ENCODE measurements at regions not wholly inside any gene's neighbourhood (a gene's known extent, or its start where the extent isn't known, plus 50 kb on each side); places are given as distances from the start of the nearest gene placed in this dataset.

DNA sequence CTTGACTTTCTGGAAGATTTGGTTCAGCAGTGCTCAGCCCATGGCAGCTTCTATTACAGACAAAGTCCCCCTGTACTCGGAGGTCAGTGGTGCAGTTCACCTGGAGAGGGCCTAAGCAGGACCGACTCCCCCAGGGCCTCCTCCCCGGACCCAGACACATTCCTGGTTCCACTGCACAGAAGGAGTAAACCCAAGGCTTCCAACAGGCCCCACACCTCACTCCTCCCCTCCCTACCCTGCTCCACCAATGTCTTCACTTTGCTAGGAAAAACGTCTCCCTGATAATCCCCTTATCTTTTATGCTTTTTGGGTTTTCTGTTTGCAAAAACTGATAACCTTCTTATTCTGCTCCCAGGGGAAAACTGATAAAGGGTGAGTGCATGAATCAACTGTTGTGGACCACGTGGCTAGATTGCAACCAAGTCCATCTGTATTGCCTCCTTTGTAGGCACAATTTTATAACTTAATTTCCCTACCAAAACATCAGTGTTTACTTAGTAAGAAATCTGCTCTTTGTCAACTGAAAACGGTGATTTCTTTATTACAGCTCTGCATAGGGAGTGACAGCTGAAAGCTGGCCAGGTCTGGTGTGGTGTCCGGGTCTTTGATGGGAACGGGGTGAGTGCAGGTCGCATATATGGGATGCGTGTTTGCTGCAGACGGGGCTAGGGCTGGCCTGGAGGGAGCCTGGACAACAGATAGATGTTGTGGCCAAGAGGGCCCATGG lies 202.5 kb downstream of the GLI2 start:
- Histone ChIP-seq H3K4me2 (peak overlapping the region; percentile 89), H3K4me1 (peaks cover 94% of the 10 kb centered on the region), H3K4me3 (no peak overlapping the region), H3K9me3 (no peaks in the 10 kb centered on the region), H3K27ac (peak overlapping the region; percentile 97 to 98)
- CTCF ChIA-PET = interaction anchor here (5.2 kb wide), 1 partner anchor 133 kb away, joined by 23 read pairs; no protein-coding TSS in a partner anchor
- FAIRE-seq = no peak
- POLR2A ChIA-PET = no interaction called here
- no peak for ATAC-seq
- peak in 1 of 2 experiments; percentile 35 for DNase-seq (ENCODE audit: low read depth in 1 of 2, low spot score in 1 of 2)
- WGBS (ENCODE audit: missing lambda C conversion rate) = 21% methylated on average over 11 of the region's 11 CpGs
- TF ChIP-seq PHF8 (IDR thresholded peaks at IDR 0.05; ENCODE audit: borderline replicate concordance, low read depth) = no peak
- TF ChIP-seq EHF (CRISPR knock-in tag; IDR thresholded peaks at IDR 0.05) = no peak
- TF ChIP-seq, protein P1, sequence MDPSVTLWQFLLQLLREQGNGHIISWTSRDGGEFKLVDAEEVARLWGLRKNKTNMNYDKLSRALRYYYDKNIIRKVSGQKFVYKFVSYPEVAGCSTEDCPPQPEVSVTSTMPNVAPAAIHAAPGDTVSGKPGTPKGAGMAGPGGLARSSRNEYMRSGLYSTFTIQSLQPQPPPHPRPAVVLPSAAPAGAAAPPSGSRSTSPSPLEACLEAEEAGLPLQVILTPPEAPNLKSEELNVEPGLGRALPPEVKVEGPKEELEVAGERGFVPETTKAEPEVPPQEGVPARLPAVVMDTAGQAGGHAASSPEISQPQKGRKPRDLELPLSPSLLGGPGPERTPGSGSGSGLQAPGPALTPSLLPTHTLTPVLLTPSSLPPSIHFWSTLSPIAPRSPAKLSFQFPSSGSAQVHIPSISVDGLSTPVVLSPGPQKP (IDR thresholded peaks at IDR 0.05; ENCODE audit: low read depth, low read length) = no peak
- 0 out of 2 replicates have a peak, but pooled peaks have one; percentile 14 for TF ChIP-seq HOXB13 (CRISPR knock-in tag; IDR thresholded peaks at IDR 0.05; ENCODE audit: low read depth)
- TF ChIP-seq EHMT2 (IDR thresholded peaks at IDR 0.05; ENCODE audit: low read depth) = no peak

DNA sequence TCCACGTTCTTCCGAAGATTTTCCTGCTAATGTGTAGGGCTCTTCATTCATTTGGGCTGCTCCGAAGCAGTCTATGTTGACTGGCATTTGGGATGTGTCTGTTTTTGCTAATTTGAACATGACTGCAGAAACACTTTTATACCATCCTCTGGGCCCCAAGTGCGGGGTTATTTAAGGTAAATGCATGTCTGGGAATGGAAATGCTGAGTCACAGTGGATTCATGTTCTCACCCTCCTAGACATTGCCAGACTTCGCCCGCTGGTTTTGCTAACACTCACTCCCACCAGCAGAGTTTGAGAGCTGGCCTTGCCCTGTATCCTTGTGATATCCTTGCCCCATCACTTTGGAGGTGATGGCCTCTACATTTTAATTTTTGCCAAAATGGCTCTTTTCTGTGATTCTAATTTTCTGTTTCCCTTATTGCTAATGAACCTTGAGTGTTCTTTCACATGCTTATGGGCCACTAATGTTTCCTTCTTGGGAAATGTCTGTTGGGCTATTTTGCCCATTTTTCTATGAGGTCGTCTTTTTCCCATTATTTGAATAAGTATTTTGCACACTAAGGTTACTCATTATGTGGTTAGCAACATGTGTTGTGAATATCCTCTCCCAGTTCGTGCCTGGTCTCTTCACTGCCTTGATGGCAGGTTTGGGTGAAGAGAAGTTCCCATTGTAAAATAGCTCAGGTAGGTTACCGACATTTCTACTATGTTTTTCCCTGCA lies 204.1 kb downstream of the GLI2 start:
- H3K27ac ChIP-seq = peak overlapping the region; percentile 97 to 98
- WGBS (ENCODE audit: missing lambda C conversion rate) = 22% methylated on average over 9 of the region's 9 CpGs
- peak; percentile 94 for FAIRE-seq
- no peak for TF ChIP-seq TFCP2L1 (CRISPR knock-in tag; IDR thresholded peaks at IDR 0.05)
- TF ChIP-seq GATA3 (IDR thresholded peaks at IDR 0.05; ENCODE audit: borderline replicate concordance) = peak; percentile 53; the same call in 1 of the 2 replicates
- TF ChIP-seq KDM1A (IDR thresholded peaks at IDR 0.05; ENCODE audit: low read depth) = no peak
- TF ChIP-seq SREBF2 (IDR thresholded peaks at IDR 0.05) = no peak
- no peak for TF ChIP-seq CHD2 (IDR thresholded peaks at IDR 0.05; ENCODE audit: low read length, partially characterized antibody)
- no peak for TF ChIP-seq ZFP36 (IDR thresholded peaks at IDR 0.05; ENCODE audit: borderline replicate concordance, partially characterized antibody)
- TF ChIP-seq CEBPB (IDR thresholded peaks at IDR 0.05) = peak in 1 of 2 experiments; percentile 37; a peak in 1 of 4 replicates
- no peak for TF ChIP-seq RCOR1 (IDR thresholded peaks at IDR 0.05; ENCODE audit: low read depth, low read length)
- peak in 1 of 2 experiments; percentile 49; a peak in 1 of 5 replicates for TF ChIP-seq JUN (IDR thresholded peaks at IDR 0.05)
- TF ChIP-seq RAD21 (conservative IDR thresholded peaks at IDR 0.05 in 1 of 2, IDR thresholded peaks at IDR 0.05 in 1 of 2) = no peak; a peak in 1 of 5 replicates
- TF ChIP-seq, protein P2, sequence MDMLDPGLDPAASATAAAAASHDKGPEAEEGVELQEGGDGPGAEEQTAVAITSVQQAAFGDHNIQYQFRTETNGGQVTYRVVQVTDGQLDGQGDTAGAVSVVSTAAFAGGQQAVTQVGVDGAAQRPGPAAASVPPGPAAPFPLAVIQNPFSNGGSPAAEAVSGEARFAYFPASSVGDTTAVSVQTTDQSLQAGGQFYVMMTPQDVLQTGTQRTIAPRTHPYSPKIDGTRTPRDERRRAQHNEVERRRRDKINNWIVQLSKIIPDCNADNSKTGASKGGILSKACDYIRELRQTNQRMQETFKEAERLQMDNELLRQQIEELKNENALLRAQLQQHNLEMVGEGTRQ (IDR thresholded peaks at IDR 0.05) = no peak
- TF ChIP-seq ZC3H11A (IDR thresholded peaks at IDR 0.05) = no peak
- no peak for TF ChIP-seq ESRRA (IDR thresholded peaks at IDR 0.05; ENCODE audit: borderline replicate concordance, low read length)
- no peak for TF ChIP-seq EHMT2 (IDR thresholded peaks at IDR 0.05; ENCODE audit: low read depth)
- no peak for TF ChIP-seq RFX5 (IDR thresholded peaks at IDR 0.05)
- TF ChIP-seq, protein P3, sequence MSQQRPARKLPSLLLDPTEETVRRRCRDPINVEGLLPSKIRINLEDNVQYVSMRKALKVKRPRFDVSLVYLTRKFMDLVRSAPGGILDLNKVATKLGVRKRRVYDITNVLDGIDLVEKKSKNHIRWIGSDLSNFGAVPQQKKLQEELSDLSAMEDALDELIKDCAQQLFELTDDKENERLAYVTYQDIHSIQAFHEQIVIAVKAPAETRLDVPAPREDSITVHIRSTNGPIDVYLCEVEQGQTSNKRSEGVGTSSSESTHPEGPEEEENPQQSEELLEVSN (IDR thresholded peaks at IDR 0.05; ENCODE audit: borderline replicate concordance, low read depth) = peak; percentile 80
- TF ChIP-seq POLR2AphosphoS2 (conservative IDR thresholded peaks at IDR 0.05; ENCODE audit: low read length) = no peak
- peak; percentile 62; the same call in 1 of the 2 replicates for TF ChIP-seq EHF (CRISPR knock-in tag; IDR thresholded peaks at IDR 0.05)
- TF ChIP-seq MAFK (IDR thresholded peaks at IDR 0.05; ENCODE audit: partially characterized antibody) = peak; percentile 99
- TF ChIP-seq FOSB (CRISPR knock-in tag; IDR thresholded peaks at IDR 0.05) = no peak
- TF ChIP-seq NPAS2 (CRISPR knock-in tag; IDR thresholded peaks at IDR 0.05; ENCODE audit: borderline replicate concordance) = no peak
- TF ChIP-seq ZNF302 (CRISPR knock-in tag; IDR thresholded peaks at IDR 0.05) = no peak
- TF ChIP-seq HOXA7 (CRISPR knock-in tag; IDR thresholded peaks at IDR 0.05) = no peak
- TF ChIP-seq SMC3 (IDR thresholded peaks at IDR 0.05) = no peak
- peak; percentile 89 for TF ChIP-seq NFE2L2 (conservative IDR thresholded peaks at IDR 0.05; ENCODE audit: low read length)
- TF ChIP-seq, protein P4, sequence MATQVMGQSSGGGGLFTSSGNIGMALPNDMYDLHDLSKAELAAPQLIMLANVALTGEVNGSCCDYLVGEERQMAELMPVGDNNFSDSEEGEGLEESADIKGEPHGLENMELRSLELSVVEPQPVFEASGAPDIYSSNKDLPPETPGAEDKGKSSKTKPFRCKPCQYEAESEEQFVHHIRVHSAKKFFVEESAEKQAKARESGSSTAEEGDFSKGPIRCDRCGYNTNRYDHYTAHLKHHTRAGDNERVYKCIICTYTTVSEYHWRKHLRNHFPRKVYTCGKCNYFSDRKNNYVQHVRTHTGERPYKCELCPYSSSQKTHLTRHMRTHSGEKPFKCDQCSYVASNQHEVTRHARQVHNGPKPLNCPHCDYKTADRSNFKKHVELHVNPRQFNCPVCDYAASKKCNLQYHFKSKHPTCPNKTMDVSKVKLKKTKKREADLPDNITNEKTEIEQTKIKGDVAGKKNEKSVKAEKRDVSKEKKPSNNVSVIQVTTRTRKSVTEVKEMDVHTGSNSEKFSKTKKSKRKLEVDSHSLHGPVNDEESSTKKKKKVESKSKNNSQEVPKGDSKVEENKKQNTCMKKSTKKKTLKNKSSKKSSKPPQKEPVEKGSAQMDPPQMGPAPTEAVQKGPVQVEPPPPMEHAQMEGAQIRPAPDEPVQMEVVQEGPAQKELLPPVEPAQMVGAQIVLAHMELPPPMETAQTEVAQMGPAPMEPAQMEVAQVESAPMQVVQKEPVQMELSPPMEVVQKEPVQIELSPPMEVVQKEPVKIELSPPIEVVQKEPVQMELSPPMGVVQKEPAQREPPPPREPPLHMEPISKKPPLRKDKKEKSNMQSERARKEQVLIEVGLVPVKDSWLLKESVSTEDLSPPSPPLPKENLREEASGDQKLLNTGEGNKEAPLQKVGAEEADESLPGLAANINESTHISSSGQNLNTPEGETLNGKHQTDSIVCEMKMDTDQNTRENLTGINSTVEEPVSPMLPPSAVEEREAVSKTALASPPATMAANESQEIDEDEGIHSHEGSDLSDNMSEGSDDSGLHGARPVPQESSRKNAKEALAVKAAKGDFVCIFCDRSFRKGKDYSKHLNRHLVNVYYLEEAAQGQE (IDR thresholded peaks at IDR 0.05) = no peak

More for the DNA sequence above, 204.1 kb downstream of the GLI2 start:
- no peak overlapping the region for H3K4me3 ChIP-seq
- H3K4me2 ChIP-seq = peak overlapping the region; percentile 47
- ChIA-PET POLR2A (interaction anchor here (1.0 kb wide), 2 partner anchors 28 to 135 kb away, joined by 3 to 6 read pairs; no protein-coding TSS in a partner anchor), CTCF (interaction anchor here (1.0 to 1.7 kb wide), 3 partner anchors 9 to 244 kb away, joined by 5 to 8 read pairs (median 6); no protein-coding TSS in a partner anchor)
- H3K9me3 ChIP-seq = no peaks in the 10 kb centered on the region
- ATAC-seq (peak in 1 of 2 experiments; percentile 17; a peak in 3 of 6 replicates), DNase-seq (ENCODE audit: low read depth in 1 of 2, low spot score in 1 of 2) (peak; percentile 56 to 94)
- peaks cover 92% of the 10 kb centered on the region for H3K4me1 ChIP-seq
